HG03442 (cell line): ENCODE measurements at regions not wholly inside any gene's neighbourhood (a gene's known extent, or its start where the extent isn't known, plus 50 kb on each side); places are given as distances from the start of the nearest gene placed in this dataset.
"Not testable (repeated sequence)": the region's sequence is repeated elsewhere in the genome, so short reads cannot be mapped to it uniquely, and the experiment has no call there.

Experiments used
- ATAC-seq: cut with Tn5 transposase; IDR thresholded peaks from one replicate; pipeline ENCODE4 v1.9.1; 2021; ENCODE audit warnings: mild to moderate bottlenecking, moderate library complexity; ENCODE audit not compliant: unreplicated experiment

DNA sequence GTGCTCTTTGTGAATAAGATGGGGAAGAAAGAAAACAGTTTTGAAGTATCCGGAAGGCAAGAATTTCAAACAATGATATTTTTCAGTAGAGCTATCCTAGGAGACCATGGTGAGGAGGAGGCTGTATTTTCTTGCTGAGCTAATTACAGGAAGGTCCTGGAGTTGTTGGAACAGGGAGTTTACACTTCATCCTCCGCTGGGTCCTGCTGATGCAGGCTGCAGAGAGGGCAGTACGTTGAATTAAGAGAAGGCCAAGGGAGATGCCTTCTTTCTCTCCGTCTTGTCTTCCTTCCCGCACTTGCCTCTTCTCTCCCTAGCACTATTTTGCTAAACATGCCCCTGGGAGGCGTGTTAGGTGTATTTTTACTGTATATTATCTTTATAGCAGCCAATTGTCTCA is 60.0 kb upstream of the EDAR start:
- no peak for ATAC-seq

DNA sequence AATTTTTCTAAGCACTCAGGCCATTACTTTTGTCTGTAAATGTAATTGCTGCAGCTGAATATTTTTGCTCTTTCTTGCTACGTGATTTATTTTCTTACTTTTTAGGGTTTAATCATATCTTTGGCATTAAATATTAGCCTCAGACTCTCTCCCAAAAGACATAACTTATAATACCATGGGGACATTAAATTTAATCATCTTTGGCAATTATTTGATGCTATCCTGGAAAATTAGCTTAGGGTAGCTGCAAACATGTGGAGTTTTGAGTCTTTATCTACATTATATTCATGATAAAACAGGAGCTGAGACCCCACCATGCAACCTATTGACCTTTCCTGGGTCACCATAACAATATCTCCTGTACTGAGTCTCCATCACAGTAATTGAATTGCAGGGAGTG is 59.1 kb upstream of the EDAR start:
- no peak for ATAC-seq

DNA sequence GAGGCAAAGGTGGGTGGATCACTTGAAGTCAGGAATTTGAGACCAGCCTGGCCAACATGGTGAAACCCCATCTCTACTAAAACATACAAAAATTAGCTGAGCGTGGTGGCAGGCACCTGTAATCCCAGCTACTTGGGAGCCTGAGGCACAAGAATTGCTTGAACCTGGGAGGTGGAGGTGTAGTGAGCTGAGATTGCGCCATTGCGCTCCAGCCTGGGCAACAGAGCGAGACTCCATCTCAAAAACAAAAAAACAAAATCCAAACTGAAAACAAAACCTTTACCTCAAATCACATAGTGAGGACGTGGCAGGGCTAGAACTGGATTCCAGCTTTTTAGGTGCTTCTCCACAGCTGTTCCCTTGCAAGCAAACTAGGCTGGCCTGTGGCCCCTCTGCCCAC is 58.5 kb upstream of the EDAR start:
- not testable (repeated sequence) for ATAC-seq

DNA sequence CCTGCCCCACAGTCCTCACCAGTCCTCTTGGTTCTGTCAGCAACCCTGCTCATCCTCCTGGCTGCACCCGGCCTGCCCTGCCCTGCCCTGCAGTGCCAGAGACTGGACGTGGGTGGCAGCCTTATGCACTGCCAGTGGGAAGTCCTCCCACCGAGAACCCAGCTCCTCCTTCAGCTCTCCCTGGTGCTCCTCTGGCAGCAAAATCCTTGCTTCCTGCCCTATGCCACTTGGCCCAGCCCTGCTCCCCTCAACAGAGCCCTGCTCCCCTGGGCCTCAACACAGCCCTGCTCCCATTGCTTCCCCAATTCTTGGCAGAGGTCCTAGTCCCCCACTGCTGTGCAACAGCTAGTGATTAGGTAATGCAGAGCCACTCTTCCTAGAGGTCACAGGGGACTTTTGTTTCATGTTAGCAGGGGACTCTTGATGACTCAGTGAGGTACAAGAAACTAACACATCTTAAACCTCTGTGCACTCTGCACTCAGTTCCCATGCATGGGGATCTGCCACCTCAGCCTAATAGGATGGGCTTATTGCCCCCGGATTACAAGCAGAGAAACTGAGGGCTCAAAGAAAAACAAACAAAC is 58.0 kb upstream of the EDAR start:
- ATAC-seq = peak; percentile 91

DNA sequence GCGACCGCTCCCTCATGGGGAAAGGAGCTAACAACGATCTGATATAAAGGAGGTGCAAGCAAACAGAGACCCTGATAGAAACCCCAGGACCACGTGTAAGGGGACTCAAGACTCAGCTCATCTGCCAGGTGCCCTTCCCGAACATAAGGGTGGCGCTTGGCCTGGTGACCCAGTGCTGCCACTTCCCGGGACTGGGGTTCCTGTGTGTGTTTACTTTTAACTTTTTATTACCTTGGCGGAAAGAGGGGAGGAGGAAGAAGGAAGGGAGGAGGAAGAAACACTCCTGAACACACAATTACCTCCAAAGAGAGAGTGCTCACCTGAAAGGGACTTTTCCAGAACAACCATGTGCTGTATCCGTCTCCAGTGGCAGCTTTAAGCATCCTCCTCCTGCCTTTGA is 56.5 kb upstream of the EDAR start:
- no peak for ATAC-seq

DNA sequence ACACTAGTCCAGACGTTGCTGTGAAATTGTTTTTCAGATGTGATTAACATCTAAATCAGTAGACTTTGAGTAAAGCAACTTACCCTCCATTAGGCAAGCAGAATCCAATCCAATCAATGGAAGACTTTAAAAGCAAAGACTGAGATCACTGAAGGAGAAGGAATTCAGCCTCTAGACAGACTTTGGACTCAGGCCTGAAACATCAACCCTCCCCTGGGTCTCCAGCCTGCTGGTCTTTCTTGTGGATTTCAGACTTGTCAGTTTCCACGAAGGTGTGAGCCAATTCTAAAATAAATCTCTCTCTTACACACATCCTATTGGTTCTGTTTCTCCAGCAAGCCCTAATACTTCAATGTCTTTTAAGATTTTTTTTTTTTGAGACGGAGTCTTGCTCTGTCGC is 50.0 kb upstream of the EDAR start:
- no peak for ATAC-seq
